ENCODE measurements at regions not wholly inside any gene's neighbourhood (a gene's known extent, or its start where the extent isn't known, plus 50 kb on each side); places are given as distances from the start of the nearest gene placed in this dataset.

- intact Hi-C loops (cut with DNase I): no loop called here
- H3K9me3 ChIP-seq: no peaks in the 10 kb centered on the region
Measured at GRCh38 chr4:122100508-122100907, 51.6 kb upstream of the BLTP1 start.

GRCh38 chr4:122099896-122100295 is 52.2 kb upstream of the BLTP1 start:
- Histone ChIP-seq H3K9me3 (no peaks in the 10 kb centered on the region), H3K27ac (replicated peaks in 1 of 4) (no peak overlapping the region), H3K36me3 (no peaks in the 10 kb centered on the region), H3K4me1 (no peaks in the 10 kb centered on the region), H3K4me3 (no peak overlapping the region), H3K27me3 (no peaks in the 10 kb centered on the region)
- TF ChIP-seq EP300 (IDR thresholded peaks at IDR 0.05): no peak
- no peak for TF ChIP-seq POLR2A (IDR thresholded peaks at IDR 0.05; ENCODE audit: low read depth)
- TF ChIP-seq, protein P1, sequence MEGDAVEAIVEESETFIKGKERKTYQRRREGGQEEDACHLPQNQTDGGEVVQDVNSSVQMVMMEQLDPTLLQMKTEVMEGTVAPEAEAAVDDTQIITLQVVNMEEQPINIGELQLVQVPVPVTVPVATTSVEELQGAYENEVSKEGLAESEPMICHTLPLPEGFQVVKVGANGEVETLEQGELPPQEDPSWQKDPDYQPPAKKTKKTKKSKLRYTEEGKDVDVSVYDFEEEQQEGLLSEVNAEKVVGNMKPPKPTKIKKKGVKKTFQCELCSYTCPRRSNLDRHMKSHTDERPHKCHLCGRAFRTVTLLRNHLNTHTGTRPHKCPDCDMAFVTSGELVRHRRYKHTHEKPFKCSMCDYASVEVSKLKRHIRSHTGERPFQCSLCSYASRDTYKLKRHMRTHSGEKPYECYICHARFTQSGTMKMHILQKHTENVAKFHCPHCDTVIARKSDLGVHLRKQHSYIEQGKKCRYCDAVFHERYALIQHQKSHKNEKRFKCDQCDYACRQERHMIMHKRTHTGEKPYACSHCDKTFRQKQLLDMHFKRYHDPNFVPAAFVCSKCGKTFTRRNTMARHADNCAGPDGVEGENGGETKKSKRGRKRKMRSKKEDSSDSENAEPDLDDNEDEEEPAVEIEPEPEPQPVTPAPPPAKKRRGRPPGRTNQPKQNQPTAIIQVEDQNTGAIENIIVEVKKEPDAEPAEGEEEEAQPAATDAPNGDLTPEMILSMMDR (IDR thresholded peaks at IDR 0.05): no peak
- TF ChIP-seq POLR2AphosphoS5 (IDR thresholded peaks at IDR 0.05): no peak
- DNase-seq (ENCODE audit: extremely low spot score): no peak
- intact Hi-C loops (cut with DNase I): no loop called here
- WGBS: 83% methylated on average over 2 of the region's 2 CpGs

More at GRCh38 chr4:122100508-122100907, 51.6 kb upstream of the BLTP1 start:
- Histone ChIP-seq H3K36me3 (no peaks in the 10 kb centered on the region), H3K27ac (replicated peaks in 1 of 4) (no peak overlapping the region), H3K27me3 (no peaks in the 10 kb centered on the region), H3K4me1 (no peaks in the 10 kb centered on the region), H3K4me3 (no peak overlapping the region)
- DNase-seq (ENCODE audit: extremely low spot score): no peak
- no peak for TF ChIP-seq POLR2A (IDR thresholded peaks at IDR 0.05; ENCODE audit: low read depth)
- 70% methylated on average over 2 of the region's 2 CpGs for WGBS

- H3K27me3 ChIP-seq: no peaks in the 10 kb centered on the region
- H3K4me3 ChIP-seq: no peak overlapping the region
- no peak overlapping the region for H3K27ac ChIP-seq (replicated peaks in 1 of 4)
- no peaks in the 10 kb centered on the region for H3K4me1 ChIP-seq
- TF ChIP-seq POLR2AphosphoS5 (IDR thresholded peaks at IDR 0.05) (no peak), POLR2A (IDR thresholded peaks at IDR 0.05; ENCODE audit: low read depth) (no peak), EP300 (IDR thresholded peaks at IDR 0.05) (no peak)
- TF ChIP-seq, protein P1 (IDR thresholded peaks at IDR 0.05): no peak
- H3K9me3 ChIP-seq: no peaks in the 10 kb centered on the region
- 15% methylated on average over 1 of the region's 1 CpG for WGBS
- no peak for DNase-seq (ENCODE audit: extremely low spot score)
- intact Hi-C loops (cut with DNase I): no loop called here
- no peaks in the 10 kb centered on the region for H3K36me3 ChIP-seq
Measured at GRCh38 chr4:122091836-122092405, 60.2 kb upstream of the BLTP1 start.

- 100% methylated on average over 1 of the region's 1 CpG for WGBS
- H3K27me3 ChIP-seq: no peaks in the 10 kb centered on the region
- H3K36me3 ChIP-seq: no peaks in the 10 kb centered on the region
- TF ChIP-seq, protein P1 (IDR thresholded peaks at IDR 0.05): no peak
- no peak for TF ChIP-seq EP300 (IDR thresholded peaks at IDR 0.05)
- TF ChIP-seq POLR2A (IDR thresholded peaks at IDR 0.05; ENCODE audit: low read depth): no peak
- TF ChIP-seq POLR2AphosphoS5 (IDR thresholded peaks at IDR 0.05): no peak
- H3K9me3 ChIP-seq: no peaks in the 10 kb centered on the region
- H3K27ac ChIP-seq (replicated peaks in 1 of 4): no peak overlapping the region
- intact Hi-C loops (cut with DNase I): no loop called here
- peaks cover 0 to 5% (median 0%) of the 10 kb centered on the region in 4 donors for H3K4me1 ChIP-seq
- no peak overlapping the region for H3K4me3 ChIP-seq
- DNase-seq (ENCODE audit: extremely low spot score): no peak
Measured at GRCh38 chr4:122091397-122091796, 60.7 kb upstream of the BLTP1 start.

- Histone ChIP-seq H3K4me3 (no peak overlapping the region), H3K36me3 (no peaks in the 10 kb centered on the region), H3K27ac (replicated peaks in 1 of 4) (no peak overlapping the region), H3K9me3 (no peaks in the 10 kb centered on the region), H3K27me3 (no peaks in the 10 kb centered on the region), H3K4me1 (peaks cover 0 to 6% (median 0%) of the 10 kb centered on the region in 4 donors)
- WGBS: 91% methylated on average over 1 of the region's 1 CpG
- intact Hi-C loops (cut with DNase I): no loop called here
- no peak for DNase-seq (ENCODE audit: extremely low spot score)
- TF ChIP-seq, protein P1 (IDR thresholded peaks at IDR 0.05): no peak
- TF ChIP-seq POLR2A (IDR thresholded peaks at IDR 0.05; ENCODE audit: low read depth): no peak
- TF ChIP-seq POLR2AphosphoS5 (IDR thresholded peaks at IDR 0.05): no peak
- TF ChIP-seq EP300 (IDR thresholded peaks at IDR 0.05): no peak
Measured at GRCh38 chr4:122090989-122091388, 61.1 kb upstream of the BLTP1 start.

All from esophagus muscularis mucosa (tissue), 4 donors.